ENCODE measurements at regions not wholly inside any gene's neighbourhood (a gene's known extent, or its start where the extent isn't known, plus 50 kb on each side); places are given as distances from the start of the nearest gene placed in this dataset.

GRCh38 chr1:106944721-106945120 is 111.8 kb upstream of the PRMT6 start:
- DNase-seq, result no peak

- no peak for DNase-seq
These were observed 103.7 kb upstream of the PRMT6 start for GRCh38 chr1:106952776-106953175.

DNA sequence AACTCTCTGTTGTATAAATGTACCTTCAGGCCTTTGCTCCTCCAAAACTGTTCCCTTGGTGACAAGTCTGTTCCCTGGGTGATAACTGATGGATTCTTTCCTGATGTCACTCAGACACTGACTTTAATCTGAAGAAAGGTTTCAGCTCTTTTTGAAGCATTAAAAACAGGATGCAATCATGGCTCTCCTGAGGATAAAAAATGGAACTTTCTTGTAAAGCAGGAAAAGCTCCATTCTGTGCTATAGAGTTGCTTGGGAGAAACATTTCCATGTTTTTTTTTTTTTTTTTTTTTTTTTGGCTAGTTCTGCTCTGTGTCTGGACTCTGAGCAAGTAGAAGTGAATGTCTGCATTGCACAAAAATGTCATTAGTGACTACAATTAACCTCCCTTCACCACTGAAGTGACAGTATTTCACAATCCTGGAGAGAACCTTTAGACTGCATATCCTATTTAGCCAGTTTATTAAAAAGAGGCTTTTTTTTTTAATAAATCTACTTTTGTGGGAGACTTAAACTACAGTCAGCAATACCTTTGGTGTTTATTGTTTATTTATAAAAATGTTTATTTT is 101.7 kb upstream of the PRMT6 start:
- DNase-seq, result no peak

DNA sequence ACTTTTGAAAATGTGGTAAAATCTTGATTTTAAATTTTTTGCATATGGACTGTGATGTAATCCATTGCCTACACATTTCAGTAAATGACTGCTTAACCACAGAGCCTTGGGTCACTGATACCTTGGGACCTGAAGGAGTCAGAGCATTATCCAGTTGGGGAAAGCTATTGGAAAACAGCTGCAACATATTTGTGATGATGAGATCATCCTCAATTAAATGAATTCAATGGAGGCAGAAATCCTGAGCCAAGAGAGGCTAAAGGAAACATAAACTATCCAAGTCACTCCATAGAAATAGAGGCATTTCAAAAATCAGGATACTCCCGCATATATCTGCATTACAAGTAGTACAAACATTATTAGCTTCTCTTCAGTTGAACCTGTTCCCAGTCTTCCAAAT is 99.8 kb upstream of the PRMT6 start:
- no peak for DNase-seq

DNA sequence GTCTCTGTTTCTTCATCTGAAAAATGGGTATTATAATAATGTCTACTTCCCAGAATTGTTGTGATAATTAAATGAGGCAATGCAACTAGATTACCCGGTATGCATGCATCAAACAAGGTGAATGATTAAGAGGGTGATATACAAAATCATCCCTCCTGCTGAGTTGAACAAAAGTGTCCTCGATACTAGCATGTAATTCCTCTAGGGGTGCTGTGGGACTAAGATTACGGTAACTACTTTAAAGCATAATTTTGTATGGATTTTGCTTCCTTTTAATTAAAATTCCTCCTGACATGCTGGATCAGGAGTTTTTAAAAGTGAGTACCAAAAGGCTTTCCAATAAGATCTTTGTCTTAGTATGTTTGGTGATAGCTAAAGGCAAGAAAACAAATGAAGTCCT is 98.7 kb upstream of the PRMT6 start:
- DNase-seq, result peak; percentile 5

DNA sequence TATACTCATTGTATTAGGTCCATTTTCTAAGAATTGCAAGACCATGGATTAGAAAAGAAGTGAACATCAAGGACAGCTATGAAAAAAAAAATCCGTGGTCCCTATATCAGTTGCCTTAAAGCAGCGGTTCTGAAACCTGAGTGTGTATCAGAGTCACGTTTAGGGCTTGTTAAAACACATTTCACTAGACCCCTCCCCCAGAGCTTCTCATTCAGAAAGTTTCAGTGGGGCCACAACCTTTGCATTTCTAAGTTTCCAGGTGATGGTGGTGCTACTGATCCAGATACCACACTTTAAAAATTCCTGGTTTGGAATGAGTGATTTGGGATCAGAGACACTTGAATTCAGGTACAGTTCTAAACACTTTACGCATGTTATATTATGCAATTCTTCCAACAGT is 96.1 kb upstream of the PRMT6 start:
- DNase-seq, result no peak

GRCh38 chr1:106961646-106962045 is 94.8 kb upstream of the PRMT6 start:
- no peak for DNase-seq

- DNase-seq, result no peak
These were observed 93.9 kb upstream of the PRMT6 start for GRCh38 chr1:106962591-106962990.

GRCh38 chr1:106964495-106964894 is 92.0 kb upstream of the PRMT6 start:
- DNase-seq, result no peak

DNA sequence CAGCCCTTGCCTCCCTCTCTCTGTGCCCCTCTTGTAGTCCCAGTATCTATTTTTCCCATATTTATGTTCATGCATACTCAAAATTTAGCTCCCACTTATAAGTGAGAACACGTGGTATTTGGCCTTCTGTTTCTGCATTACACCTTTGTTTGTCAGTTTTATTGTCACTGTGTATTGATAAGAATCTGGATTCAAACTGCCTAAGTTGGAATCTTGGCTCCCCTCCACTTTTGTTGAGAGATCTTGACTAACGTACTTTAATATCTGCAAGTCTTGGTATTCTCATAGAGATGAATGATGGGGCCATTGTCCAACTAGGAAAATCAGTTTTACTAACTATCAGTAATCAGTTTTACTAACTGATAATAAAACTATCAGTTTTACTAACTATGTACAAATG is 87.8 kb upstream of the PRMT6 start:
- no peak for DNase-seq

GRCh38 chr1:106969731-106970130 is 86.7 kb upstream of the PRMT6 start:
- DNase-seq, result no peak

DNA sequence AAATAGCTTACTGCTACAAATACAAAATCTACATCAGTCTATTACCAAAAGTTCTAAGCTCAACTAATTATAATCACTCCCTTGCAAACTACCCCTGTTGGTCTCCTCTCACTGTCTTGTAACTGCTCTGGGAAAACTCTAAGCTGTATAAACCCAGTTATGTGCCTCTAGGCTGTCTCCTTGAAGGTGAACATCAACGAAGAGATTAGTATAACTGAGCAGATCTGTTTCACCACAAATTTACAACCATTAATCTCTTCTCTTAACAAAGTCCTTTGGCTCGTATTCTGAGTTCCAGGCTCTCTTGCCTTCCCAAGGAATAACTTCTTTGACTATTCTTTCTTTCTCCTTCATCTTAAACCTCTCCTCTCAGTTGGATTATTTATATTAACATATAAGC is 84.4 kb upstream of the PRMT6 start:
- no peak for DNase-seq

DNA sequence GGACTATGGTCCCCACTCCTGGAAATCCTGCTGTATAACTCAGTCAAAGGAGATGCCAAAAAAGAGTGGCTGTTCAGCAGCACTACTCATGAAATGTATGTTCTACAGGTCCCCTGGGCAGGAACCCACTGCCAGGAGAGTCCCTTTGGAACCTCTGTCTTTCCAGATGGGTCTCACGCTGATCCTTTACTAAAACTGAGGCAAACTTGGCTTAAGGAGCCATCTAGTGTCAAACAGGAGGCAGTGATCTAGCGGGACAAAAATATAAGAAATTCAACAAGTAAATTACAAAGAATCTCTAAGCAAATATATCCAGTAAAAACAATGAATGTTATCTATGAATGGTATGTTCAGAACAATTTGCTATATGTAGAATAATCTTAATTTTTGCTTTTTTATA is 80.5 kb upstream of the PRMT6 start:
- DNase-seq, result peak; percentile 2

DNA sequence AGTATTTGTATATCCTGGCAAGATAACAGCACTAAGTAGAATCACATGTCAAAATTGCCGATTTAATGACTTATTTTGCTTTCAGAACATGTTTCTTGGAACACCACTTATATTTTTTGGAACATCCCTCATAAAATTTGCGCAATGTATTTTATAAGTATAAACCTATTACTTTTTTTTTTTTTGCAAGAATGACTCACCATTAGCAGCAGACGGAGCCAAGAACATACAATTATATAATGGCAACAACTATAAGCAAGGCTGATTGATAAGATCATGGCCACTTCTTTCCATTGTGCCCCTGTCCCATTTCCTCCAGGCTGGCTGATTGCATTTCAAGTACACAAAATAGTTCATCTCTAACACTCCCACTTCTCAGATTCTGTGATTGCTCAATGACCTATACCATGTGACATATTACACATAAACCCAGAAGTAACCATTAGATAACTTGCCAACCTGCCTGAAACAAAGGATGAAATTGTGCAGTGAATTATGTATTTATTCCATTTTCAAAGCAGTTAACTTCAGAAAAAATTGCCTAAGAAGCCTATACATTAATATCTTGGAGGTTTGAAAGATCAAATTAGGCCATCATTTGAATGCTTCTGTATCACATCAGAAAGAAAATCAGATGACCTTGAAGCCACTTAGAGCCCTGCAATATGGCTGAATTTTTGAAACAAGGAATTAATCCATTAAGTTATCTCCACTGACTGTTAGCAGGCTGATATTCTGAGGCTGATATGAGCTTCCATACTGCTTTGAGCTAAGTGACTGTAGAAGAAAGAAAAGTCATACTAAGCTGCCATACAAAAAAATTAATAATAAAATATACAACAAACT is 77.8 kb upstream of the PRMT6 start:
- no peak for DNase-seq

DNA sequence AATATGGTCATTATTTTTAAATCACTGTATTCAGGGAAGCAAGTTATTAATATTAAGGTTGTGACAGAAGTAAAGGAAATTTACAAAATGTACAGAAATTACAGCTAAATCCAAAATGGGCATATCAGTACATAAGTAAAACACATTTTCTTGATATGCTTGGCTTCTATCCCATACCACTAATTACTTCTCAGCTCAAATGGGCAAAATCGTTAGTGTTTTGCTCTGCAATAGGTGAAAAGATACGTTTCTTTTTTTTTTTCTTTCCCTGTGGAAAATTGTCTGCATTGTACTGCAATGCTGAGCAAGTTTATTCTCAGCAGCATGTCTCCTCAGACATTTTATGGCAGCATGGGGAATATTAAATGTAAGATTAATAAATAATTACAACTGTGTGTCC is 77.1 kb upstream of the PRMT6 start:
- no peak for DNase-seq

- DNase-seq, result no peak
These were observed 76.4 kb upstream of the PRMT6 start for GRCh38 chr1:106980121-106980520.

- no peak for DNase-seq
These were observed 71.7 kb upstream of the PRMT6 start for GRCh38 chr1:106984801-106985200.

DNA sequence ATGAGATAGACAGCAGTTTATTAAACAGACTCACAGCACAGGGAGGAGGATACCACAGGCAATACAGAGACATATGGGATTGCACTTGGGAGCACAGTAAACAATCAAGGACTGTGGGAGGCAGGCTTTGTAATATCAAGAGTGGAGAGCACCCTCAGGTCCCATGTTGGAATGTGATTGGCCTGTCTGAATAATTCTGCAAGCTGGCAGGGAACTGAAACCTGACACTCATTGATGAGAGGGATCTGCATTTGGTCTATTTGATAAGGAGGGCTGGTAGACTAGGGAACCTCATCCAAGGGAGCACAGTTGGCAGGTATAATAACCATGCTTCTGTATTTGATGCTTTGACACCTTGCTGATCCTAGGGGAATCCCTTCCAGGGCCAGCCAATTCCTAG is 69.9 kb upstream of the PRMT6 start:
- no peak for DNase-seq

GRCh38 chr1:106995970-106996369 is 60.5 kb upstream of the PRMT6 start:
- no peak for DNase-seq

GRCh38 chr1:106998431-106999002 is 58.0 kb upstream of the PRMT6 start:
- DNase-seq, result no peak

DNA sequence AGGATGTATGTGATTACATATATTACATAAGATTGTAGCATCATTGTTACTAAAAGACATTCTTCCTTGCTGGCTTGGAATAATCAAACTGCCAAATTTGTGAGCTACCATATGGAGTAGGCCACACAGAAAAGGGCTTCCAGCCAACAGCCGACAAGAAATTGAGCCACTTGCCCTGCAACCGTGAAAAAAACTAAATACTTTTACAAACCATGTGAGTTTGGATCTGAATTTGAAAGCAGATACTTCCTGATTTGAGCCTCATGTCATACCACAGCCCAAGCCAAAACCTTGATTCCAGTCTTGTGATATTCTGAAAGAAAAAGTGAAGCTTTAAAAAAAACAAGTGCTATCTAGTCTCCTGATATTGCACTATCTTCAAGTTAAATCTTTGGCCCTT is 55.6 kb upstream of the PRMT6 start:
- DNase-seq, result no peak

DNA sequence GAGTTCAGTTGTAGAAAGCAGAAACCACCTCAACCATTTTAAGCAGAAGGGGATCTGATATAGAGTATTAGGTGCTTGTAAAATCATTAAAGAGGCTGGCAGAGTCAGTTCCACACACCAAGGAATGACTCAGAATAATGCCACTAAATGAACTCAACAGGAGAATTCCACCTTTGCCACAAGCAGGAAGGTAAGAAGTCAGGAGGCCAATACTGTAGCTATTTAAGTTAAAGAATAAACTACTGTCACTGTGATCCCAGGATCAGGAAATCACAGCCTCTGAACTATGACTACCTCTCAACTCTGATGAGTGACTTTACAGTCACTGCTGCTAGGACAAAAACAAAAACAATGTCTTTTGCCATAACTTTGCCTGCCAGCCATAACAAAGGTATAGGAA is 52.5 kb upstream of the PRMT6 start:
- DNase-seq, result no peak

DNA sequence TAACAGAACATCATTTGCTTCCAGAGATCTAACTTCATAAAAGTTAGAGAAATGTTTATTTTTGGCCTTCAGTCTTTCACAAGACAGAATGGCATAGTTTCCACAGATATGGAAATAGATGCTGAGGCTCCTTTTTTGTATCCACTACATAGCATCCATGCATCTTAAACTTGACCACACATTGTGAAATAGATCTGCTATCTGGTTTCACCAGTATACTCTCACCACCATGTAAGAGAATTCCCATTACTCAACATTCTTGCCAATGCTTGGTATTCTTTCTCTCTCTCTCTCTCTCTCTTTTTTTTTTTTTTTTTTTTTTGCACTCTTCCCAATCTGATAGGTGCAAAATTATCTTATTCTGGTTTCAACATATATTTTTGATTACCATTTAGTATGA is 52.1 kb upstream of the PRMT6 start:
- no peak for DNase-seq

All from hematopoietic multipotent progenitor cell treated with erythropoietin and hydrocortisone succinate and interleukin-3 and kit ligand, for 6 days (in vitro differentiated cells).